ENCODE measurements at regions not wholly inside any gene's neighbourhood (a gene's known extent, or its start where the extent isn't known, plus 50 kb on each side); places are given as distances from the start of the nearest gene placed in this dataset.
"Not testable (repeated sequence)": the region's sequence is repeated elsewhere in the genome, so short reads cannot be mapped to it uniquely, and the experiment has no call there.

DNA sequence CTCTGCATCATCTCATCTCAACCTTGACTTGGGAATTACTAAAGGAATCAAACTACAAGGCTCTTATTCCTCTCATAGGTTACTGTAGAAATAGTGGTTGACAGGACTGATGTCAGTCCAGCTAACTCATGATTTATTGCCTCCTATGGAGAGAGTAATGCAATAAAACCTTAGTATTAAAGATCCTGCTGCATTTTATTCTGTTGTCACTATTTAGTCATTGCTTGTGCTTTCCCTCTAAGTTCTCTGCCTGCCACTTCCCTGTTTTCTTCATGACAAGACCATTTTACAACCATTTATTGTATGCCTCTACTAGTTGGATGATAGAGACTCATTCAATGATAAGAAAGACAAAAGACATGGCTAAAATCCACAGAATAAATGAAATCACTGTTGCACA, 134.1 kb upstream of the GRM7 start:
- no peak for DNase-seq (ENCODE audit: missing footprints)
- ATAC-seq: no peak
- intact Hi-C loops (cut with DNase I): no loop called here

DNA sequence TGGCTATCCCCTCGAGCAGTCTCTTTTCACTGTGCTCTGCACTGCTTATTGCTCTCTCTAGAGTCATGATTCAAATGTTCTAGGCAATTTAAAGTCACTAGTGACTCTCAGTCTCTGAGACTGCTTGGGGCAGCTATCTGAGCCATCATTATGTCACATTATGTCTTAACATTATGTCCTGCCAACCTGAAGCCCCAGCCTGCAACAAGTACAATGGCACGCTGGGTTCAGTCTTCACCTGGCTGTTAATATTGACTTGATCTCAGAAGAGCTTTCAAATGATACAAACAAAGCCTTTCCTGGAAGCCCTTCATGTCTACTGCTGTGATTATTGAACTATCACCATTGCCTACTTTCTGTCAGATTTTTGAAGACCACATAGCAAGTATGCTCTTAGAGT, 128.1 kb upstream of the GRM7 start:
- intact Hi-C loops (cut with DNase I): no loop called here
- no peak for DNase-seq (ENCODE audit: missing footprints)
- no peak for ATAC-seq

DNA sequence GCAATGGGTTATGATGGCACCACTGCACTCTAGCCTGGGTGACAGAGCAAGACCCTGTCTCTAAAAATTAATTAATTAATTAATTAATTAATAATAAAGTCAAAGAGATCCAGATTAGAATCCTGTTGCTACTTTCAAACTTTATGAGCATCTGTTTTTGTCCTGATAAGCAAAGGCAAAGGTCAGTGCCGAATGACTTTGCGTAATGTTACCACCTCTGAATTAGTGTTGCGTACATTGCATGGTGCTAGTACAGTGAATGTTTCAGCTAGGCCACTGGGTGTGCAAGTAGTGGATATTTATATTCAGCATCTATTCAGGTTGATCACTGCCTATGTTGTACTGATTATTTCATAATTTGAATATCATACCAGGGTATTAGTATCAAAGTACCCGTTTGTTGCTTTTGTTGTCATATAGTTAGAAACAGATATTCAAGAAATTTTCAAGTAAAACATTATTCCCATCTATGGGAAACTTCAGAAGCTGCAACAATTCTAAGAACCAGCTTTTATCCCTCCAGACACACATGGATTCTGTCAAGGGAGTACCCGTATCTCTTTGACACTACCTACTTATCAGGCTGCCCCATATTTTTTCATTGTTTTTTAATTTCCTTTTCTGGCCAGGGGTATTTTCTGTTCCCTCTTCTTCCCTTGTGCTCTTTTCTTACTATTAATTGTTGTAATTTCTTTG, 127.1 kb upstream of the GRM7 start:
- intact Hi-C loops (cut with DNase I): no loop called here
- ATAC-seq: no peak
- no peak for DNase-seq (ENCODE audit: missing footprints)

DNA sequence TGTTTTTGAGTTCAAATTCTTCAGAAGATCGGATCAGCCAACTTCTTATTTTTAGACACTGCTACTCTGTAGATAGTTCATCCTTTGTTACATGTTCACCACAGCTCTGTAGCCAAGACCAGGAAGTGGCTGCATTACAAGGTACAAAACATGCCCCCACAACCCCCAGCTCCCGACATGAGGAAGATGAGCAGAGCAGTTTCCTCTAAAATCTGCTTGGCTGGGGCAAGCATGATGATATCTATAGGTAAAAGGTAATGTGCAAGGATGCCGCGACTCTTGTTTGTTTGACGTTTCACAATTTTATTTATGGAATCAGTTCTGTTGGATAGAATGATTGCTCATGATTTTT, 126.5 kb upstream of the GRM7 start:
- ATAC-seq (no peak), DNase-seq (ENCODE audit: missing footprints) (no peak)
- intact Hi-C loops (cut with DNase I): no loop called here

DNA sequence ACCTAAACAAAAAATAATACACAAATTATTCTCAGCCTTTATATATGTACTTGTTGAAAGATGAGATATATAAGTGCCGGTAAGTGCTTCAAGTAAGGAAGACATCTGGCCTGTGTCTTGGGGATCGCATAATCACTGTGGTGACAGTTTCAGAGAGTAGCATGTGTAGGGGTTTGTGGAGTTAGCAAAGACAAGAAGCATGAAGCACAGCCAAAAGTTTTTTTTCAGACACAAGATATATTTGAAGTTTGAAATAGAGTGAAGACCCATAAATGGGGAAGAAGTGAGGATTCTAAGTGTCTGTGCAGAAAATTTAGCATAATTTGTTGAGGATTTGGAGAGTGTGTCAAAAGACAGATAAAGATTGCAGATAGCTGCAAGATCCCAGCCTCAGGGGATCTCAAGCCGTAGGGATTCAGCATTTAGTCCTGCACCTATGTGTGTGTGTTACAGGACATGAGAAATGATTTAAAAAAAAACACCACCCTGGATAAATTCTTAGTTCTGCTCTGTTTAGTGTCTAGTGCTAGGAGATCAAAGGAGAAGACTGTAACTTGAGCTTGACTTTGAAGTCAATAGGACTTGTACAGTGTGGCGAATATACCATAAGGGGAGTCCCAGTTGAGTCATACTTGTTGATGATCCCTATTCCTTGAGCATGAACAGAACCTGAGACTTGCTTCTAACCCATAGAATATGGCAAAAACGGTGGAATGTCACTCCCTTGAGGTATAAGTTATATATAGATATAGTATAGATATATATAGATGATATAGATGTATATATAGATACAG, 123.9 kb upstream of the GRM7 start:
- intact Hi-C loops (cut with DNase I): no loop called here
- DNase-seq (ENCODE audit: missing footprints) (no peak), ATAC-seq (no peak)

DNA sequence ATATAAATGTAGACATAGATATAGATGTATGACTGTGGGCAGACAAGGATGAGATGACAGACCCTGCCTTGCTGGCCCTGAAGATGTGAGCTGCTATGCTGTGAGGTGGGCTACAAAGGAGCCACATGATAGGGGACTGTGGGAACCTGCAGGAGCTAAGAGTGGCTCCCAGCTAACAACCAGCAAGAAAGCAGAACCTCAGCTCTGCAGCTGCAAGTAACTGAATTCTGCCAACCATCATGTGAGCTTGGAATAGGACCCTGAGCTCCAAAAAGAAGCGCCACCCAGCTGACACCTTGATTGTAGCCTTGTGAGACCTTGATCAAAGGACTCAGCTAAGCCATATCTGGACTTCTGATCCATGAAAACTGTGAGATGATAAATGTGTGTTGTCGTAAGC, 123.3 kb upstream of the GRM7 start:
- intact Hi-C loops (cut with DNase I): no loop called here
- ATAC-seq (no peak), DNase-seq (ENCODE audit: missing footprints) (no peak)

DNA sequence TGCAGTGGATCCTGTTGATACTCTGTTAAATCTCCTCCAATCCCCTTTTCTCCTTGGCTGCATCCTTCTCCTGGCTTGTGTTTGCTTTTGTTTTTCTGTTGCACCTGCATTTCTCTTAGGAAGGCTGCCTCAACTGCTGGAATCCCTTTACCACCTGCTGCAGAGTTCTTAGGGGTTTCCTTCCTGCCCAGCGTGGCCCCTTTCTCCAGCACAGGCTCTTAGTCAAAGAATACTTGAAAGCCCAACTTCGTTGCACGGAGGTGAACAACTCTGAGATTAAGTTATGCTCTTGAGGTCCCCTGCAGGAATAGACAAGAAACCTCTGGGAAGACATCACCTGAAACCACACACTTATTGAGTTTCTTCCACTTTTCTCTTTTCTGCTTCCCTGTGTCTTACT, 121.6 kb upstream of the GRM7 start:
- no peak for ATAC-seq
- no peak for DNase-seq (ENCODE audit: missing footprints)
- intact Hi-C loops (cut with DNase I): no loop called here

DNA sequence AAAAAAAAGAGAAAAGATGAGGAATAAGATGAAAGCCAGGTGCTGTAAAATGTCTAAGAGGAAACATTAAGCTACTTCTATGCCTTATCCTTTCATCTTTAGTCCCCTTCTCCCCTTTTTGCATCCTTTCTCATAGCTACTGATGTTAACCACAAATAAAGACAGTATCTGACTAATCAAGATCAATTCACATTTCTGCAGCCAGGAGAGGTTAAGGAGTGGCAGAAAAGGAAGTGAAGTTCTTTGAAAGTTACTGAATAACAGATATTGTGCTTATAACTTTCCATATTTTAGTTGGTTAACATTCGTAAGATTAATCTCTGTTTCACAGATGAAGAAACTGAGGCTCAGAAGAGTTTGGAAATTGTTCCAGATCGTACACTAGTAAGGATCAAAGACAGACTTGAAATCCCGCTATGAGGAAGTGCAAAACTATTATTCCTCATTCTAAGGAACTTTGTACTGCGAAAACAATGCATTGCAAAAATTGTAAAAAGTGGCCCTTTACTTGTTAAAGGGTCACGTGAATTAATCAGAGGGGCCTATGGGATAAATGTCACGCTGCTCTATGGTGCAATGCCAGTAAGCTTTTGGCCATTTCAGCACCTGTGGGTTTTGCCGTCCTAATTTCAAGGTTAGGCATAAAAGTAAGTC, 117.7 kb upstream of the GRM7 start:
- intact Hi-C loops (cut with DNase I): no loop called here
- DNase-seq (ENCODE audit: missing footprints) (no peak), ATAC-seq (no peak)

DNA sequence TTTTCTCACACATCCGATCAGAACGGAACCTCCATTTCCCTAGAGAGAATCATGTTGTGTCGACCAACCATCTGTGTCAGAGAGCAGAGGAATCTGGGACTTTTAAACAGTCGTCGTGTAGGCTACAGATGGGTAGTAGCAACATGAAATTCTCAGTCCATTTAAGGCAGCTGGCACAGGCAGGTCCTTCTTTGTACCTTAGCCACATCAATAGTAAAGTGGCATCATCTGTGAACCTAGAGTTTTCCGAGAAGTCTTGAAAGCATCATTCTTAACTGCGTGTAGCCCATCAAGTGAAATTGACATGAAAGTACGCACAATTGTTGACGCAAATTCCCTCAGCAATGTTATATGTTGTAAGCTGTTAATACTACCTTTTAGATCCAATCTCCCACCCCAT, 114.5 kb upstream of the GRM7 start:
- no peak for DNase-seq (ENCODE audit: missing footprints)
- no peak for ATAC-seq
- intact Hi-C loops (cut with DNase I): no loop called here

DNA sequence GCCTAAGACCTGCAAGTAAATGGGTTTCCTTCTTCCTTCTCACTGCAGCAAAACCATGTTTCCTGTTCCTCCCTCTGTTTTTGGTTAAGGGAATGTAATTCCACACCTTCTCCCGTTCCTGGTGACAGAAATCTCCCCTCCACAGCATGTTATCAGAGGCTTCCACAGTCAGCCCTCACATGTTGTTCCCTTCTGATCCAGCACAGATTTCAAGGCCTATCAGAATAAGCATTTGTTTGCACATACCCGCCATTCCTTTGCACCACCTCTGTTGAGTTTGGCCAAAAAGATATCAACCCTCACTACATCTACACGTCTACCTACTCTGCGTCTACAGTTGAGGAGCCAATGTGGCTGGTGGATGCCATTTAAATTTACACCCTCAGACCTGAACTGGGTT, 113.9 kb upstream of the GRM7 start:
- ATAC-seq (no peak), DNase-seq (ENCODE audit: missing footprints) (no peak)
- intact Hi-C loops (cut with DNase I): no loop called here

DNA sequence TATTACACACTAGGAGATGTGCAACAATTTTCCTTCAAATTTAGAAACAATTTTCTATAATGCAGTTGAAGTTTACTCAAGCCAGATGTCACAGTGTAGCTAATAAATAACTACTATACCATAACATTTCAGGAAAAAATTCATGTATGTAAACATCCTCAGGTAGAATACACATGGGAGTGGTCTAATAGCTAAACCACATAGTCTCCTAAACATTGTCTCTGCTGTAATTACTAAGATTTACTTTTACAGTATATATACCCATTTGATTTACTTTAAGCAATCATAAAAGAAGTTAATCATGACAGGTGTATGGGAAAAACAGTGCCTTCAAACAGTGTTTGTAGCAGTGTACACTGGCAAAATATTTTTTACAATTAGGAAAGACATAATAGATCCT, 110.1 kb upstream of the GRM7 start:
- no peak for DNase-seq (ENCODE audit: missing footprints)
- no peak for ATAC-seq
- intact Hi-C loops (cut with DNase I): no loop called here

DNA sequence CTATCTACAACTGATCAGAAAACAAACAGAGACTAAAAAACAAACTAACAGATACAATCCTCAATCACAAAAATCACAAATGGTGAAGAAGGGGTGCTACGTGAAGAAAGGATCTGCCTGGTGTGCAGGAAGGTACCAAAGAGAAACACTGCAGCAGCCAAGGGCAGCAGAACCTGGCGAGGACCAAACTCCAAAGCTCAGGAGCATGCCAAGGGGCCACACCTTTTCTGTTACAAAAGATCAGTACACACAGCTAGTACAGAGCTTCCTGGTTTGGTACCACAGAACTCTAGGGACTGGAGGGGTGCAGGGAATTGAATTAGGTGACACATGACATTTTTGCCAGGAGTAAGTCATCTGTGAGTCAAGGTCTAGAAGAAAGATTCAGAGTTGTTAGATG, 107.4 kb upstream of the GRM7 start:
- ATAC-seq (no peak), DNase-seq (ENCODE audit: missing footprints) (no peak)
- intact Hi-C loops (cut with DNase I): no loop called here

DNA sequence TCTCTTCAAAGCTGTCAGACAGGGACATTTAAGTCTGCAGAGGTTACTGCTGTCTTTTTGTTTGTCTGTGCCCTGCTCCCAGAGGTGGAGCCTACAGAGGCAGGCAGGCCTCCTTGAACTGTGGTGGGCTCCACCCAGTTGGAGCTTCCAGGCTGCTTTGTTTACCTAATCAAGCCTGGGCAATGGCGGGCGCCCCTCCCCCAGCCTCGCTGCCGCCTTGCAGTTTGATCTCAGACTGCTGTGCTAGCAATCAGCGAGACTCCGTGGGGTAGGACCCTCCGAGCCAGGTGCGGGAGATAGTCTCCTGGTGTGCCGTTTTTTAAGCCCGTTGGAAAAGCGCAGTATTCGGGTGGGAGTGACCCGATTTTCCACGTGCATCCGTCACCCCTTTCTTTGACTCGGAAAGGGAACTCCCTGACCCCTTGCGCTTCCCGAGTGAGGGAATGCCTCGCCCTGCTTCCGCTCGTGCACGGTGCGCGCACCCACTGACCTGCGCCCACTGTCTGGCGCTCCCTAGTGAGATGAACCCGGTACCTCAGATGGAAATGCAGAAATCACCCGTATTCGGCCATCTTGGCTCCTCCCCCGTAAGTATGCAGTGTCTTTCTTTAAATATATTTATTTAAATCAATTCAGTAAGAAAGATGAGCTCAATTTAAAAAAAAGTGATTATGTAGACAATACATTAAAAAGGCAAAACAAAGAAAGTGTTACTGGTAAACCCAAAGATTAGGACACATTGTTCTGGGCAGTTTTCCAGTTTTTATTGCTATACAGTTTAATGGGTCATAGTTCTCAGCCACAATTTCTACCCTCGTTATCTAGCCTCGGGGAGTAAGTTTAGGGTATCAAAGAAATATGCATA, 91.2 kb upstream of the GRM7 start:
- DNase-seq (ENCODE audit: missing footprints); intact Hi-C loops (cut with DNase I); ATAC-seq: not testable (repeated sequence)

DNA sequence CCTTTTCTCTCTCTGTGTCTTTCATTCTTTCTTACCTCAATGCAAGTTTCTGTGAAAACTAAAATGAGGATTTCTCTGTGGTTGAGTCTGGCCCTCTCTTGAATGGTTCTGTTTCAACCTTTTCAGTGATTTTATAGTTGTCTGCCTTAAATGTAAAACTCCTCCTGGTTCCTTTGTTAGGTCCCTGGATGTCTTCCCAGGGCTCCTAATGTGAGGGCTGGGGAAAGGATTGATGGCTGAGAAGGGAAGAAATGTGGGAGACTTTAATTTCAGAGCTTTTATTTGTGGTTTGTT, 90.6 kb upstream of the GRM7 start:
- intact Hi-C loops (cut with DNase I): no loop called here
- ATAC-seq (no peak), DNase-seq (ENCODE audit: missing footprints) (no peak)

DNA sequence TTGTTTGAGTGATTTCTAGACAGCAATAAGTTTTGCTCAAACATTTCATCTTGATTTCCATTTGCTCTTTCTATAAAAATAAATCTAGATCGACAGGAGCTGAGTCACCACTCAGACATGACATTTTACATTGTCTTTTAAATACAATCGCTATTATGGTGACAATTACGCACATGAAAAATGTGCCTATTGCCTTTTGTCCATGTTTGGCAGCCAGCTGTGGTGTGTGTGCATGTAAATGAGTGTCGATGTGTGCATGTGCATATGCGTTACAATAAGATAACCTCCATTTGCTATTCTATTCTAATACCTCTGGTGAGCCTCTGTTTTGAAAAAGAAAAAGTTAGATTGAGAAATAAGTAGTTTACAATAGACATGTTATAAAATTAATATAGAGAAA, 89.7 kb upstream of the GRM7 start:
- intact Hi-C loops (cut with DNase I): no loop called here
- no peak for ATAC-seq
- DNase-seq (ENCODE audit: missing footprints): no peak

DNA sequence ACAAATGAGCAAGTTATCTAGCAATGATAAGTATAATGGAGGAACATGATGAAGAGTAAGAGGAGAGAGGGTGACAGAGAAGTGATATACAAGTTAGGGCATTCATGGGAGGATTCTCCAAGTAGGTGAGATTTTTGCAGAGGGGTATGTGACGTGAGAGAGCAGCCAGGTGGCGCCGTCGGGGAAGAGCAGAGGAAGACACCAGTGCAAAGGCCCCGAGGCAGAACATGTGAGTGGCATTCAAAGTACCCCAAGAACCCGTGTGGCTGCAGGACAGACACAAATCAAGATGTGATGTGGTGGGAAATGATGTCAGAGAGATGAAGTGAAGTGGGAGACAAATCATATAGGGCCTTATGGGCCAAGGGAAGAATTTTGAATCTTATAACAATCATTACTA, 81.8 kb upstream of the GRM7 start:
- DNase-seq (ENCODE audit: missing footprints) (peak; percentile 59), ATAC-seq (no peak)
- intact Hi-C loops (cut with DNase I): no loop called here

DNA sequence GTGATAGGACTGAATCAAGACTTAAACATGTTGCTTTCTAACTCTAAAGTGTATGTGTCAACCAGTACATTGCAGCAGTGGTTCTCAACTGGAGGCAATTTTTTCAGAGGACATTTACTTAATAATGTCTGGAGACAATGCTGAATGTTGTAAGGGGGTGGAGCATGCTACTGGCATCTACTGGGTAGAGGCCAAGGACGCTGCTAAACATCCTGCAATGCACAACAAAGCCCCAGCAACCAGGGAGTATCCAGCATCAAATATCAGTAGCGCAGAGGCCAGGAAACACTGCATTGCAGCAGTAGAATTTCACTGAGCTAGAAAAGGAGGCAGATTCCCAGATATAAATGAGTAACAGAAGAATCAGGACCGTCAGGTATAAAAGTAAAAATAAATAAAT, 79.8 kb upstream of the GRM7 start:
- intact Hi-C loops (cut with DNase I): no loop called here
- ATAC-seq: no peak
- no peak for DNase-seq (ENCODE audit: missing footprints)

DNA sequence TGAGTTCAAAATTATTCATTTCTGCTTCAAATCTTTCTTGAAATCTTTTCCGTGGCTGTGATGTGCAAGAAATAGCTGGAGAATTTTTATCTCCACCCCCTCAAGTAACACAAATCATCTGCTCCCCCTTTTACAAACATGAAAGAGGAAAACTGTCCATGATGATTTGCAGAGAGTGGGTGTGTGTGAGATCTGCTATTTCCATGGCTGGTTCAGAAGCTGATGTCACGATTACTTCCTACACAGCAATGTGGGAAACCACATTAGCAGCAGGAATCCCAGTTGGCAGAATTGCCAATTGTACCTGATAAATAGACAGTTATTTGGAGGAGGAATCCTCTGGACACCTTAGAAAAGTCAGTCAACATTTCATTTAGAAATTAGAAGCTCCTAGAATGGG, 75.2 kb upstream of the GRM7 start:
- DNase-seq (ENCODE audit: missing footprints) (no peak), ATAC-seq (no peak)
- intact Hi-C loops (cut with DNase I): no loop called here

DNA sequence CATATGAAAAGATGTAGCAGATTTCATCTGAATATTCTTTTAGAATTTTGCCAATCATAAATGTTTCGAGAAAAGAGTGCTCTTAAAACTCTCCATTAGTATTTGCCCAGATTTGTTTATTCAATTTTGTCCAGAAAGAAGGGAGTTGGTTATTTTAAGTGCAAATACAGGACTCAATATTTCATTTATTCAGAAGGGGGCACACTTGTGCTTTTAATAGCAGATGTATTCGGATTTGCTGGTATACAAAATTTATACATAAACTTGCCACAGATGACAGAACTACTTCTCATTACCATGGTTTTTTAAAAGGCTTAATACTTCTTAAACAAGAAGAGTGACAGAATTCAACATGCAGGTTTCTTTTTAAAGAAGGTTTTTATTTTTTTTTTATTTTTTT, 69.8 kb upstream of the GRM7 start:
- ATAC-seq: no peak
- intact Hi-C loops (cut with DNase I): loop anchor here (10.0 kb wide), 1 partner anchor 1486 kb away; no protein-coding TSS in a partner anchor

More for the DNA sequence above, 69.8 kb upstream of the GRM7 start:
- no peak for DNase-seq (ENCODE audit: missing footprints)

Data from Right ventricle myocardium inferior (tissue), 1 donor.